NB4 (cell line): ENCODE measurements at regions not wholly inside any gene's neighbourhood (a gene's known extent, or its start where the extent isn't known, plus 50 kb on each side); places are given as distances from the start of the nearest gene placed in this dataset.

Source experiments
- MAX ChIP-seq: IDR thresholded peaks from 2 replicates; pipeline ENCODE4 v1.6.1; 2011; ENCODE audit warnings: low read depth, low read length
- MYC ChIP-seq: IDR thresholded peaks from 2 replicates; pipeline ENCODE4 v1.6.1; 2011; ENCODE audit warnings: low read depth, low read length
- TF ChIP-seq, protein P1 (sequence below): IDR thresholded peaks from one replicate; pipeline ENCODE4 v1.5.1; 2012; ENCODE audit warnings: low read depth, low read length

GRCh38 chr6:150788089-150788488, 77.4 kb upstream of the MTHFD1L start:
- TF ChIP-seq MAX: no peak
- no peak for TF ChIP-seq MYC
- TF ChIP-seq, protein P1, sequence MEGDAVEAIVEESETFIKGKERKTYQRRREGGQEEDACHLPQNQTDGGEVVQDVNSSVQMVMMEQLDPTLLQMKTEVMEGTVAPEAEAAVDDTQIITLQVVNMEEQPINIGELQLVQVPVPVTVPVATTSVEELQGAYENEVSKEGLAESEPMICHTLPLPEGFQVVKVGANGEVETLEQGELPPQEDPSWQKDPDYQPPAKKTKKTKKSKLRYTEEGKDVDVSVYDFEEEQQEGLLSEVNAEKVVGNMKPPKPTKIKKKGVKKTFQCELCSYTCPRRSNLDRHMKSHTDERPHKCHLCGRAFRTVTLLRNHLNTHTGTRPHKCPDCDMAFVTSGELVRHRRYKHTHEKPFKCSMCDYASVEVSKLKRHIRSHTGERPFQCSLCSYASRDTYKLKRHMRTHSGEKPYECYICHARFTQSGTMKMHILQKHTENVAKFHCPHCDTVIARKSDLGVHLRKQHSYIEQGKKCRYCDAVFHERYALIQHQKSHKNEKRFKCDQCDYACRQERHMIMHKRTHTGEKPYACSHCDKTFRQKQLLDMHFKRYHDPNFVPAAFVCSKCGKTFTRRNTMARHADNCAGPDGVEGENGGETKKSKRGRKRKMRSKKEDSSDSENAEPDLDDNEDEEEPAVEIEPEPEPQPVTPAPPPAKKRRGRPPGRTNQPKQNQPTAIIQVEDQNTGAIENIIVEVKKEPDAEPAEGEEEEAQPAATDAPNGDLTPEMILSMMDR: no peak
